ENCODE measurements at regions not wholly inside any gene's neighbourhood (a gene's known extent, or its start where the extent isn't known, plus 50 kb on each side); places are given as distances from the start of the nearest gene placed in this dataset.
A peak's percentile ranks its signal among the peaks of the same experiment; 100 is the strongest.

- DNase-seq (ENCODE audit: low read depth) = no peak
Measured at GRCh38 chr2:200054681-200055468, 99.5 kb downstream of the MAIP1 start.

- no peak for DNase-seq (ENCODE audit: low read depth)
Measured at GRCh38 chr2:200056105-200056504, 100.7 kb downstream of the MAIP1 start.

- DNase-seq (ENCODE audit: low read depth) = no peak
Measured at GRCh38 chr2:200063155-200063554, 107.8 kb downstream of the MAIP1 start.

DNA sequence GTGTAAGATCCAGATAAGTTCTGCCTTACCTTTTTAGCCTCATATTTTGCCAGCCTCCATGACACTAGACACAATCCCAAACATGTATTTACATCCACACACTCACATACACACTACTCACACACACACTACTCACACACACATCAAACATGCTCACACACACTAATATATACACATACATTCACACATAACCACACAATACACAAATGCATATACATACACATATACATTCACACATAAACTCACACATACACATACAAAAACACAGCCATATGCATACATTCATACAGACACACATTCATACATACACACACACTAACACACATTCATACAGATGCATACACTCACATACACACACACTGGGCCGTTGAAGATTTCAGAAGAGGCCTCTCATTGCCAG is 109.5 kb downstream of the MAIP1 start:
- no peak for DNase-seq (ENCODE audit: low read depth)

- DNase-seq (ENCODE audit: low read depth) = no peak
Measured at GRCh38 chr2:200065477-200065876, 110.1 kb downstream of the MAIP1 start.

DNA sequence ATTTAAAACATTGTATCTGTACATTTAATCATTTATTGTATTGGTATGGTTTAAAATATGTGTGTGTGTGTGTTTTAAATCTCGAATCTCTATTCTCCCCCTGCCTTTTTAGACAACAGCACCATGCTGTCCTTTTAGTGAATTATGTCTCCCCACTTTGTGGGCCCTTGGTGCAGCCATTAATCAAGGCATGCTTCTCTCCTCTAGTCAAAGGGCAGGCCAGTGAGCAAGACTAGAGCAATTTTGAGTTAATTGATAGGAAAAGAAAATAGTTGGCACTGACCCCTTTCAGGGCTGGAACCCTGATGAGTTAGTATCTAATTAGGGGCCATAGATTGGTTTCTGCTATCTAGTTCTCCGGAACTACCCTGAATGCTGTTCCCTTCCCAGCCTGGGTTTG is 111.0 kb downstream of the MAIP1 start:
- DNase-seq (ENCODE audit: low read depth) = no peak

GRCh38 chr2:200068642-200069041 is 113.3 kb downstream of the MAIP1 start:
- no peak for DNase-seq (ENCODE audit: low read depth)

DNA sequence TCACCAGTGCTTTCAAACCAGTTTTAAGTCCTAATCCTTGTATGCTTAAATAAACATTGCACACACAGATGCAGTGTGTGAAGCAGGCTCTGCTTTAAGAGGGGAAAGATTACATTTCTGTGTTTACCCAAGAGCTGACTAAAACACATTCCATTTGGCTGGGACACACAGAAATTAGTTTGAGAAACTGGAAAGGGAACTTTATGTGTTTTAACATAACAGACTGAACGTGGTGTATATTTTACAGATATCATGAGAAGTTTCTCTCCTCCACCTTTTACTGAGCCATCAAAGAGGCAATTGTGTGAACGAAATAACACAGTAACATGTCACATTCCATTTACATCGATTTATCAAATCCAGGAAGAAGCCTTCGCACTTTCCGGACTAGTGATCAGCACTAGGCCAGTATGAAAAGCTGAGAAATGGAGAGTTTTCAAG is 121.8 kb downstream of the MAIP1 start:
- DNase-seq (ENCODE audit: low read depth) = peak; percentile 20

- no peak for DNase-seq (ENCODE audit: low read depth)
Measured at GRCh38 chr2:200077838-200078237, 122.5 kb downstream of the MAIP1 start.

- DNase-seq (ENCODE audit: low read depth) = no peak
Measured at GRCh38 chr2:200079356-200079755, 124.0 kb downstream of the MAIP1 start.

GRCh38 chr2:200081236-200081635 is 125.9 kb downstream of the MAIP1 start:
- no peak for DNase-seq (ENCODE audit: low read depth)

- DNase-seq (ENCODE audit: low read depth) = no peak
Measured at GRCh38 chr2:200081811-200082210, 126.4 kb downstream of the MAIP1 start.

DNA sequence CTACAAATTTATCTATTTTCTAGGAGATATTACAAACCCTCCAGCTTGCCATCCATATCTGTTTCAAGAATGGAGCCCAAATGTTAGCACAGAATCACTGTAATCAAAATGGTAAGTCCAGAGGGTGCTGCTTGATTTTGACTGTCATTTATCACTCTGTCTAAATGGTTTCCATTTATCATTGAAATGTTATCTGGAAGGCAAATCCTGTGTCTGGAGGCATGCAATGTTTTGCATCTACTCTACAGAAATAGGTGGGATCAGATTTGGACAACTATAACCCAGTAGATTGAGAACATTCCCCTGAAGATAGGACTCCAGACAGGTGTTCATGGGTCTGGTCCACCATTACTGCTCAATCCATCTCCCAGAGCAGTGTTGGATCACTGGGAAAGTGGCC is 128.7 kb downstream of the MAIP1 start:
- no peak for DNase-seq (ENCODE audit: low read depth)

DNA sequence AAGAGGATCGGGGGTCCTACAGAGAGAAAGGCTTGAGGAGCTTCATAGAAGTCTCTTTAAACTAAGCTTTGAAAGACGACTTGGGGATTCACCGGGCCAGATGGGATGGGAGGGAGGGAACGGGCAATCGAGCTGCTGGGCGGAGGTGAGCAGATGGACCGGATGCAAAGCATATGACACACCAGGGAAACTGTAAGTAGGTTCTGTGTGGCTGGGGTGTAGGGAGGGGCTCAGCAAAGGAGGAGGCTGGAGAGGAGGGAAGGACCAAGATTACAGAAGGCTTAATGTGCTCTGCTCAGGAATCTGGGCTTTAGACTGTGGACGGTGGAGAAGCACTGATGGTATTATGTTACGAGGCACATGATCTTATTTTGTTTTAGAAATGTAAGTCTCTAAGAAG is 131.5 kb downstream of the MAIP1 start:
- no peak for DNase-seq (ENCODE audit: low read depth)

DNA sequence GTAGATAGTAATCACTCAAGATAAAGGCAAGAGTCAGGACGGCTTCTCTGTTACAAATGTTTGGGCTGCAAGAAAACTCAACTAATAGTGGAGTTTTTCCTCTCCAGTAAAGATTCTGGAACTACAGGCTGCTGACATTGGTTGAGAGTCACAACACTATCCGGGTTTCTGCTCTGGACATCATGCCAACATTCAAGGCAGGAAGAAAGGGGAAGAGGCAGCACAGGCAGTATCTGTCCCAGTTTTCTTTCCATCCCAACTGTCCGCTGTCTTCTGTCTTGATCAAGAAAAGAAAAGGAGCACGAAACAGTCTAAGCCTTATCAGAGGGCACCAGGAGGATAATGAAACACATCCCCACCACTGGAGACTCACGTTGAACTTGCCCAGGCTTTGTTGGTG is 132.1 kb downstream of the MAIP1 start:
- DNase-seq (ENCODE audit: low read depth) = no peak

- peak; percentile 13 for DNase-seq (ENCODE audit: low read depth)
Measured at GRCh38 chr2:200089040-200089755, 133.8 kb downstream of the MAIP1 start.

GRCh38 chr2:200089756-200090109 is 134.4 kb downstream of the MAIP1 start:
- no peak for DNase-seq (ENCODE audit: low read depth)

DNA sequence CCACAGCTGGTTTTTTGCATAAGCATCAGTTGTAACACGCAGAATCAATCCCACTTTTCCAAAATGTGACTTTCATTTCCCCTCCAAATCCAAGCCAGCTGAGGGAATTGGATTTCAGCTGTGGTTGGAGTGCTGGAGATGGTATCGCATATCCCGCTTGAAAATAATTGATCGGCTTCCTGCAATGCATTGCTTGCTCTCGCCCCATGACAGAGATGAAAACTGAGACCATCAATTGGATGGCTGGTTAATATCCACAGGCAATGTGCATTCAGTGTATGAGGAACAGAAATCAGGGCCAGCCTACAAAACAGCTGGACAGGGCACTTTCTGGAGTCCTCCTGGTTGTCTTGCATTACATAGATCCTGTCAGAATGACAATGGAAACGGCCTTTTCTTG is 135.3 kb downstream of the MAIP1 start:
- DNase-seq (ENCODE audit: low read depth) = no peak

- DNase-seq (ENCODE audit: low read depth) = no peak
Measured at GRCh38 chr2:200091126-200091525, 135.7 kb downstream of the MAIP1 start.

- no peak for DNase-seq (ENCODE audit: low read depth)
Measured at GRCh38 chr2:200092235-200092634, 136.9 kb downstream of the MAIP1 start.

DNA sequence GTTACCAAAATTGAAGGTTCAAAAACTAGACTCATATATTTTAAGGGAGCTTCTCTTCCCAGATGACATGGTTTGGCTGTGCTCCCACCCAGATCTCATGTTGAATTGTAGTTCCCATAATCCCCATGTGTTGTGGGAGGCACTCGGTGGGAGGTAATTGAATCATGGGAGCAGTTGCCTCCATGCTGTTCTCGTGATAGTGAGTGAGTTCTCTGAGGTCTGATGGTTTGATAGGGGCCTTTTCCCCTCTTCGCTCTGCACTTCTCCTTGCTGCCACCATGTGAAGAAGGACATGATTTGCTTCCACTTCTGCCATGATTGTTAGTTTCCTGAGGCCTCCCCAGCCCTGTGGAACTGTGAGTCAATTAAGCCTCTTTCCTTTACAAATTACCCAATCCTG is 140.1 kb downstream of the MAIP1 start:
- DNase-seq (ENCODE audit: low read depth) = no peak

DNA sequence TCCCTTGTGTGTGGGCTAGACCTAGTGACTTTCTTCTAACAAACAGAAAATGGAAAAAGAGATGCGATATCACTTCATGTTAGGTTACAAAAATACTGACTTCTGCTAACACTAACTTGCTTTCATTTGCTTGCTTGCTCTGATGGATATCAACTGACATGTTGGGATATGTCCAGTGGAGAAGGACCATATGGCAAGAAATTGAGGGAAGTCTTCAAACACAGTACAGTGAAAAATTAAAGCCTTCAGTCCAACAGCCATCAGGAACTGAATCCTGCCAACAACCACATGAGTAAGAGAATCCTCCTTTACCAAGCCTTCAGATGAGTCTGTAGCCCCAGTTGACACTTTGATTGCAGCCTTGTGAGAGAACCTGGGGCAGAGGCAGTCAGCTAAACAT is 143.9 kb downstream of the MAIP1 start:
- DNase-seq (ENCODE audit: low read depth) = no peak

GRCh38 chr2:200100027-200100426 is 144.6 kb downstream of the MAIP1 start:
- DNase-seq (ENCODE audit: low read depth) = no peak

DNA sequence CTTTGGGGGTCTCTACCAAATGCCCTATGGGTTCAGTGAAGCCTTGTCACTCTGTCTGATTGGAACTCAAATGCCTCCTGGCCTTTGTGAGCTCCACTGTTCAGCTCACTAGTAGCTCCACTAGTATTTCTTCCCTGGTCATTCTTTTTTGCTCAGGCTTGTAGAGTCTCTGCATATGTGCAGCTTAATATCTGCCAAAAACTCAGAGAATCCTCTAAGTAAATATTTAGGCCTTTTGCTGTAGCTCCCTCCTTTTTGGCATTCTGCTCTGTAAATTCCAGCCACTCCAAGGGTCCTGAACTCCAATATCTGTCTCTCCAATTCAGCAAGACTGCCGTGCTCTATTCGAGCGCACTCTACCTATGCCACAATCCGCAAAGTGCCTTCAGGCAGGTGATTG is 146.5 kb downstream of the MAIP1 start:
- no peak for DNase-seq (ENCODE audit: low read depth)
